K562 (cell line): ENCODE measurements at regions not wholly inside any gene's neighbourhood (a gene's known extent, or its start where the extent isn't known, plus 50 kb on each side); places are given as distances from the start of the nearest gene placed in this dataset.

Experiments used
- ATAC-seq: fragments of 200-7000 bp; cut with Tn5 transposase; 3 replicates; pipeline ENCODE4 v1.9.1; 2020; ENCODE audit warnings: moderate library complexity
- BruUV-seq: library from RNA; stranded (reverse); fragments of 400-500 nt; replicated peaks from 2 replicates; lab custom pipeline; 2021; lab: Mats Ljungman, UMichigan
- CTCF ChIA-PET: fragments of 300-600 bp; formaldehyde crosslinking; extraction: SDS; loops from one replicate; lab custom pipeline; 2021; ENCODE audit warnings: low intra/inter-chr PET ratio; lab: Yijun Ruan, JAX
- POLR2A ChIA-PET: fragments of 300-600, 350-650 bp; sonication (Branson Sonifier 250); formaldehyde crosslinking; extraction: SDS; loops from one replicate; lab custom pipeline; 2021; ENCODE audit warnings: antibody characterized with exemption, inconsistent platforms; lab: Yijun Ruan, JAX
- DNase-seq, 4 experiments: peaks; one replicate each; pipeline versions ENCODE4 v3.0.0 to v3.0.0-alpha.2; 2011 to 2018; ENCODE audit warnings: low spot score in 3 of 4, mixed read lengths in 3 of 4; ENCODE audit errors: extremely low read depth in 1 of 4
- FAIRE-seq: peaks from 2 replicates; lab custom pipeline; 2011; peaks lifted over from hg19 to GRCh38; lab: Jason Lieb, UNC
- H2AFZ ChIP-seq: 2 replicates; pipeline ENCODE4 v1.6.0; 2011; ENCODE audit warnings: low read depth, low read length, control low read depth, inconsistent platforms
- H3K27ac ChIP-seq: fragments of 200-600 bp; 3 replicates; pipeline ENCODE4 v1.8.0; 2011; ENCODE audit warnings: low read depth, mild to moderate bottlenecking, control low read depth, inconsistent platforms, low read length, moderate library complexity, mixed read lengths; ENCODE audit errors: extremely low read depth
- H3K27me3 ChIP-seq, 2 experiments: fragments of 300-600 bp in 1 of 2; 2 replicates in 1 of 2; 3 replicates in 1 of 2; pipeline versions ENCODE4 v1.6.0 to v1.8.0; 2011; ENCODE audit warnings: inconsistent platforms in 2 of 2, low read length in 2 of 2, mild to moderate bottlenecking in 1 of 2, mixed read lengths in 1 of 2, moderate library complexity in 1 of 2; ENCODE audit not compliant: control insufficient read depth in 2 of 2, insufficient read depth in 2 of 2
- H3K36me3 ChIP-seq: fragments of 300-600 bp; 3 replicates; pipeline ENCODE4 v1.8.0; 2011; ENCODE audit warnings: mild to moderate bottlenecking, low read length, inconsistent platforms; ENCODE audit not compliant: control insufficient read depth, insufficient read depth
- H3K4me1 ChIP-seq, 2 experiments: fragments of 200-600 bp in 1 of 2; replicated peaks in 1 of 2; 2 replicates in 1 of 2; 3 replicates in 1 of 2; pipeline versions ENCODE4 v1.5.1 to v1.8.0; 2011; ENCODE audit warnings: inconsistent platforms in 2 of 2, low read length in 2 of 2, mild to moderate bottlenecking in 1 of 2, mixed read lengths in 1 of 2, moderate library complexity in 1 of 2; ENCODE audit not compliant: control insufficient read depth in 2 of 2, insufficient read depth in 2 of 2
- H3K4me2 ChIP-seq: 2 replicates; pipeline ENCODE4 v1.6.1; 2011; ENCODE audit warnings: low read length, control low read depth, inconsistent platforms, mixed read lengths; ENCODE audit not compliant: insufficient read depth
- H3K4me3 ChIP-seq: fragments of 200-600 bp; sonication (generic), shearing (Covaris generic); 2 replicates; pipeline ENCODE4 v1.5.1; 2016; ENCODE audit warnings: control low read depth, inconsistent platforms
- H3K79me2 ChIP-seq: fragments of 200-600 bp; 3 replicates; pipeline ENCODE4 v1.8.0; 2011; ENCODE audit warnings: low read length, inconsistent platforms; ENCODE audit not compliant: control insufficient read depth, insufficient read depth
- H3K9ac ChIP-seq, 2 experiments: 2 replicates each; pipeline versions ENCODE4 v1.6.0 to v1.6.1; 2011; ENCODE audit warnings: low read depth in 2 of 2, low read length in 2 of 2, control low read depth in 1 of 2, inconsistent platforms in 1 of 2, mild to moderate bottlenecking in 1 of 2, mixed read lengths in 1 of 2; ENCODE audit not compliant: insufficient read depth in 1 of 2
- H3K9me1 ChIP-seq: one replicate; pipeline ENCODE4 v1.6.0; 2011; ENCODE audit warnings: inconsistent platforms, mild to moderate bottlenecking, low read length, moderate library complexity; ENCODE audit not compliant: control insufficient read depth, insufficient read depth
- H3K9me3 ChIP-seq: replicated peaks from 2 replicates; pipeline ENCODE4 v1.5.1; 2011; ENCODE audit warnings: low read depth, low read length, inconsistent platforms; ENCODE audit not compliant: control insufficient read depth, insufficient read depth
- H4K20me1 ChIP-seq: replicated peaks from 2 replicates; pipeline ENCODE4 v1.6.1; 2011; ENCODE audit warnings: low read length, inconsistent platforms, mixed read lengths; ENCODE audit not compliant: control insufficient read depth, insufficient read depth
- BHLHE40 ChIP-seq: IDR thresholded peaks from 2 replicates; pipeline ENCODE4 v1.6.1; 2011; ENCODE audit warnings: low read length, improper control_type of control experiment
- CHD4 ChIP-seq: fragments of 200-600 bp; sonication (generic); IDR thresholded peaks from 3 replicates; pipeline ENCODE4 v1.6.1; 2012; ENCODE audit warnings: low read depth, mild to moderate bottlenecking, mixed read lengths, low read length, inconsistent platforms; ENCODE audit not compliant: insufficient read depth, insufficient replicate concordance, poor library complexity, severe bottlenecking
- FOXM1 ChIP-seq, 2 experiments: fragments of 450-650 bp in 1 of 2; sonication (generic) in 1 of 2; formaldehyde crosslinking in 1 of 2; IDR thresholded peaks; 2 replicates each; pipeline versions ENCODE4 v1.6.1 to v1.9.0; 2017 to 2022; ENCODE audit warnings: low read depth in 2 of 2, mild to moderate bottlenecking in 2 of 2, missing genetic modification reagents in 1 of 2, moderate library complexity in 1 of 2
- ILK ChIP-seq: fragments of 450-650 bp; IDR thresholded peaks from 2 replicates; pipeline ENCODE4 v1.6.1; 2016; ENCODE audit warnings: missing genetic modification characterization, low read depth, mild to moderate bottlenecking, missing compliant biosample characterization, moderate library complexity, borderline replicate concordance
- NR2C1 ChIP-seq, 2 experiments: fragments of 450-650 bp; IDR thresholded peaks; 2 replicates each; pipeline ENCODE4 v1.6.1; 2017; ENCODE audit warnings: mild to moderate bottlenecking in 2 of 2, antibody characterized with exemption in 1 of 2, inconsistent platforms in 1 of 2, missing compliant biosample characterization in 1 of 2, missing genetic modification characterization in 1 of 2
- POLR3G ChIP-seq: IDR thresholded peaks from 2 replicates; pipeline ENCODE4 v1.6.1; 2011; ENCODE audit not compliant: insufficient read length, insufficient replicate concordance; ENCODE audit errors: extremely low read depth
- RBM17 ChIP-seq: fragments of 200-400 bp; formaldehyde crosslinking; IDR thresholded peaks from 2 replicates; pipeline ENCODE4 v1.6.1; 2017; ENCODE audit warnings: low read depth, mild to moderate bottlenecking, low read length, borderline replicate concordance
- TAL1 ChIP-seq: fragments of 450-650 bp; IDR thresholded peaks from 2 replicates; pipeline ENCODE4 v1.6.1; 2016; ENCODE audit warnings: mild to moderate bottlenecking
- USF1 ChIP-seq: sonication (generic); formaldehyde crosslinking; IDR thresholded peaks from 2 replicates; pipeline ENCODE4 v1.9.0; 2022; ENCODE audit warnings: mild to moderate bottlenecking, missing genetic modification reagents
- ZFP1 ChIP-seq: fragments of 450-650 bp; formaldehyde crosslinking; IDR thresholded peaks from 2 replicates; pipeline ENCODE4 v1.4.0; 2020; ENCODE audit warnings: mild to moderate bottlenecking, mixed read lengths
- ZNF778 ChIP-seq: fragments of 450-650 bp; formaldehyde crosslinking; IDR thresholded peaks from 2 replicates; pipeline ENCODE4 v1.4.0; 2020; ENCODE audit warnings: mild to moderate bottlenecking, moderate library complexity
- WGBS: fragments of 100-300 bp; shearing (Covaris generic); methylation state at CpG from one replicate; pipeline ENCODE4 v1.1.6; 2016; ENCODE audit warnings: low coverage, mixed read lengths; ENCODE audit not compliant: insufficient coverage; ENCODE audit errors: missing lambda C conversion rate; 5-methylcytosine and 5-hydroxymethylcytosine counted together
- in situ Hi-C: fragments of 300-500 bp; cut with MboI; formaldehyde crosslinking; loops from 4 replicates; pipeline ENCODE4 v1.15.0; 2018; ENCODE audit warnings: inconsistent platforms, mixed read lengths
- intact Hi-C: fragments of 100-400 bp; cut with micrococcal nuclease; formaldehyde crosslinking; loops from 2 replicates; pipeline ENCODE4 v1.14.2; 2022

GRCh38 chr6:2410656-2411380 is 165.4 kb upstream of the GMDS start:
- POLR2A ChIA-PET = no interaction called here
- Histone ChIP-seq H3K4me2 (no peak overlapping the region), H3K4me3 (no peak overlapping the region), H3K4me1 (no peaks in the 10 kb centered on the region), H3K9me3 (no peaks in the 10 kb centered on the region), H3K79me2 (no peaks in the 10 kb centered on the region), H3K27me3 (peaks cover 6 to 16% of the 10 kb centered on the region in 2 experiments; a peak in 3 of 5 replicates), H2AFZ (no peak overlapping the region), H4K20me1 (no peaks in the 10 kb centered on the region), H3K9ac (no peak overlapping the region), H3K9me1 (no peaks in the 10 kb centered on the region), H3K27ac (no peak overlapping the region), H3K36me3 (no peaks in the 10 kb centered on the region)
- in situ Hi-C loops = no loop called here
- under 1% methylated on average over 7 of the region's 7 CpGs for WGBS
- no TSS peak for BruUV-seq
- no peak for DNase-seq
- intact Hi-C loops = no loop called here
- no peak for ATAC-seq
- CTCF ChIA-PET = no interaction called here
- no peak for FAIRE-seq
- TF ChIP-seq ILK (tag) (no peak), BHLHE40 (no peak), ZNF778 (no peak), ZFP1 (CRISPR knock-in tag) (no peak)

GRCh38 chr6:2407525-2407924 is 162.1 kb upstream of the GMDS start:
- Histone ChIP-seq H3K27ac (no peak overlapping the region), H3K79me2 (no peaks in the 10 kb centered on the region), H2AFZ (no peak overlapping the region), H3K4me3 (no peak overlapping the region), H3K36me3 (no peaks in the 10 kb centered on the region), H3K4me2 (no peak overlapping the region)
- no peak for ATAC-seq
- in situ Hi-C loops = no loop called here
- CTCF ChIA-PET = no interaction called here
- no peak for FAIRE-seq
- TF ChIP-seq CHD4 (no peak), POLR3G (no peak), RBM17 (no peak), TAL1 (no peak), FOXM1 (IDR thresholded peaks at IDR 0.05; ENCODE audit: low read depth) (no peak), FOXM1 (CRISPR knock-in tag; IDR thresholded peaks at IDR 0.05; ENCODE audit: low read depth) (no peak), USF1 (no peak), NR2C1 (IDR thresholded peaks at IDR 0.05) (no peak), NR2C1 (tag; IDR thresholded peaks at IDR 0.05) (no peak)
- TF ChIP-seq, all 486 proteins: peak for 0
- Histone ChIP-seq H3K9me3 (no peaks in the 10 kb centered on the region), H3K9ac (no peak overlapping the region), H3K9me1 (no peaks in the 10 kb centered on the region), H3K27me3 (peaks cover 3 to 6% of the 10 kb centered on the region in 2 experiments; a peak in 3 of 5 replicates), H4K20me1 (no peaks in the 10 kb centered on the region), H3K4me1 (no peaks in the 10 kb centered on the region)
- POLR2A ChIA-PET = no interaction called here
- intact Hi-C loops = no loop called here
- DNase-seq = no peak
- BruUV-seq = no TSS peak
